ENCODE measurements at regions not wholly inside any gene's neighbourhood (a gene's known extent, or its start where the extent isn't known, plus 50 kb on each side); places are given as distances from the start of the nearest gene placed in this dataset.

GRCh38 chr4:8705161-8706145, 112.9 kb downstream of the CPZ start:
- DNase-seq, result no peak
- no peak for ATAC-seq
- intact Hi-C loops (cut with DNase I), result no loop called here

DNA sequence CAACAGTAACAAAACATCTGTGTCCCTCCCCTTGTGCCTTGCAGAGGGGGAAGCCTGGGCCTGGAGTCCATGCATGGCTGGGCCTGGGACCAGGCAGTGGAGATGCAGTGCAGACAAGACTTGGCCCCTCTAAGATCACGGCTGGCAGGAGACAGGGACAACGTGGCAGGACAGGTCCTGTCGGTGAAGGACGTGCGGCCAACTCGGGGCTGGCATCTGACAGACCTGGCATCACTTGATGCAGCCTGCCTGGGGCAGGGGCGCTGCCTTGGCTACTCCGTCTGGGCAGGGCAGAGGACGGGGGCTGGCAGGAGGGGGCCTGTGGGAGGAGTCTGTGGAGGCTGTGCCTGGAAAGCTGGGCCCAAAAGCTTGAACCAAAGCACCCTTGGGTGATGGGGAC, 112.1 kb downstream of the CPZ start:
- DNase-seq (no peak), ATAC-seq (no peak)
- intact Hi-C loops (cut with DNase I), result no loop called here

- ATAC-seq (no peak), DNase-seq (no peak)
- intact Hi-C loops (cut with DNase I), result no loop called here
These were observed 111.4 kb downstream of the CPZ start for GRCh38 chr4:8703857-8704495.

DNA sequence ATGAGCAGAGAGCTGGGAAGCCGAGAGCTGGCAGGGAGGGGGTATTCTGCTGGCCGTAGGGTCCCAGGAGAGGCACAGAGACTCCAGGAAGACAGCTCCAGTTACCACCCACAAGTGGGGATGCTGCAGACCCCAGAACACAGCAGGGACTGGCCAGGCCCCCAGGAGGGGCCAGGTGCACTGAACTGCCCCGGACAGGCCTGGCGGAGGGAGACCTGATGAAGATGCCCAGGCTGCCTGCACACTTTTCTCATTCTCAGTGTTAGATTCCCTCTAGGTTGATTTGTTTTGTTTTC, 110.8 kb downstream of the CPZ start:
- intact Hi-C loops (cut with DNase I), result no loop called here
- DNase-seq (no peak), ATAC-seq (no peak)

DNA sequence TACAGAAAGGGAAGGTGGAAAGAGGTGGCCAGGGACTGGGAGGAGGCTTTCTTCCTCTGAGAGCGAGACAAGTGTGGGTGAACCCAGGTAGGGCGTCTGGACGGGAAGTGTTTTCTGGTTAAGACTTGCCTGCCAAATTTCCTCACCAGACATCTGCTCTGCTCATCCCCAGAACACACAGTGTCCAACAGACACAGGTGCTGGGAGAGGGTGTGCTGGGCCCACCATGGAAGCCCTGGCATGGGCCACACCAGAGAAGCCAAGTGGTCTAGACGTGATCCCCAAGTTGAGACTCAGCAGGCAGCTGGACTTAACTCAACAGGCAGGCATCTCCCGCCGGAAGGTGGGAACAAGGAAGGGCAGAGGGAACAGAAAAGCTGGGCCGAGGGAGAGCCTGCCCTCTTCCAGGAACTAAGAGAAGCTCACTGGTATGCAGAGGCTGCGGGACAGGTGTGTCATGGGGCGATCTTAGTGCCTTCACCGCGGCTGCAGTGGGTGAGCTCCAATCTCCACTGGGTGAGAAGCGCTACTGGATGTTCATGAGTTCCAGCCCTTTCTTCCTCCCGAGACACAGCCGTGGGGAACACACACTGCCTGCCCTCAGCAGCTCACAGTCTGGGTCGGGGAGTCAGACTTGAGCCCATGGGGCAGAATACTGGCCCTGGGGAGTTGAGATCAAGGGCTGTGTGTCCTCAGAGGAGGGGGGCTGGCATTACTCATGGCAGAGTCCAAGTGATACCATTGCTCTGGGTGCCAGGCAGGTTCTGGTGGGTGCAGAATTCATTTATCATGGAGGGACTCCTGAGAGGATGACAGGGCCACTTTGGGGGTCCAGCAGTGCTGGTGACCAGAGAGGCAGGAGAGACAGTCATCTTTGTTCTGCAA, 110.2 kb downstream of the CPZ start:
- DNase-seq, result no peak
- intact Hi-C loops (cut with DNase I), result no loop called here
- no peak for ATAC-seq

DNA sequence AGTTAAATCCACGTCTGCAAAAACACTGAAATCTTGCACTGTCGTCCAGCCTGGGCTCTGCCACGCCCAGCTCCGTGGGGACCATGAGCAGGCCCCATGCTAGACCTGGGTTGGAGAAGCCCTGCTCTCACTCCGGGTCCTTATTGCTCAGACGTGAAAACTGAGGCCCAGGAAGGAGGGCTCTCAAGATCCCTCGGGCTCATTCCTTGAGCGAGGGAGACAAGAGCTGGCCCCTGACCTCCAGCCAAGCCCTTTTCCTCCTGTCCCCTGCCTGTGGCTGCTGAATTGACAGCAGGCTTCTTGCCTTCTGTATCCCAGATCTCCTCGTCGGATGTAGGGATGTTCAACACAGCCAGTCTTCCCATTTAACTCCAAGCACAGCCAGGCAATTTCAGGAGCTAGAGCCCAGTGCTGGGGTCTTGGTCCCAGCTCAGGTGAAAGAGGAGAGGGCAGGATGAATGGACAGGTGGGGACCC, 109.5 kb downstream of the CPZ start:
- intact Hi-C loops (cut with DNase I), result no loop called here
- ATAC-seq, result no peak
- no peak for DNase-seq

DNA sequence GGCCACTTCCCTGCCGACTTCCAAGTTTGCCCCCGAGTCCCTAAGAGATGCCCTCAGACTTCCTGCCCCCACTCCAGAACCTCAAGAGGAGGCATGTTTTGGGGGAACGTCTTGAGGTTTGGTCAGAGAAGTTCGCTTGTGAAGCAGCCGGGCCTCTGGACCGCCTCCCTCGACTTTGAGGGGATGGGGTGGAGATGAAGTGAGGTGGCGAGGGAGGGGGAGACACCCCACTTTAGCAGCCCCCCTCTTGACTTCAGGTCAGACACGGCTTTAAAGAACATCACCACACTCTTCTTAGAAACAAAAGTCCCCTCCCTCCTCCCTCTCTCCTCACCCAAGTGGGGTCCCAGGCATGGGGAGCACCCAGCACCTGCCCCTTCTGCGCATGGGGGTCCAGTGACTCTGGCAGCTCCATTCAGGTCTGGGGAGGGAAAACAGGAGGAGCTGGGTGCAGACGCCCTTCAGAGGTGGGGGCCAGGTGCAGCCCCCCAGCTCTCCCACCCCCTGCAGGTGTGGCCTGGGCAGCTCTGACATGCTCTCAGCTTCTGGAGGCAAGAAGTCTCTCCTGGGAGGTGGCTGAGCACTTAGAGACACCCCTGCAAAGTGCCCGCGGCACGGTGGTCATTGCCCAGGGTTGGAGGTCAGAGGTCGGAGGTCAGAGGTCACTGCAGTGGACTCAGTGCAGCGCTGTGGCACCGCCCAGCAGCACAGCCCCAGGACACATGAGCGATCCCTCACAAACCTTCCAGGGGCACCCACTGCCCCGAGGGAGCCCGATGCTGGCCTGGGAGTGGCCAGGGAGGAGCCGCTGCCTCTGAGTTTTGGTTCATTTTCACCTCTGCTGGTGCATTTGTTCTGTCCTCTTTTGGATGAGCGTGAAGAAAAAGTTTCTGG, 108.8 kb downstream of the CPZ start:
- intact Hi-C loops (cut with DNase I), result no loop called here
- DNase-seq (no peak), ATAC-seq (no peak)

DNA sequence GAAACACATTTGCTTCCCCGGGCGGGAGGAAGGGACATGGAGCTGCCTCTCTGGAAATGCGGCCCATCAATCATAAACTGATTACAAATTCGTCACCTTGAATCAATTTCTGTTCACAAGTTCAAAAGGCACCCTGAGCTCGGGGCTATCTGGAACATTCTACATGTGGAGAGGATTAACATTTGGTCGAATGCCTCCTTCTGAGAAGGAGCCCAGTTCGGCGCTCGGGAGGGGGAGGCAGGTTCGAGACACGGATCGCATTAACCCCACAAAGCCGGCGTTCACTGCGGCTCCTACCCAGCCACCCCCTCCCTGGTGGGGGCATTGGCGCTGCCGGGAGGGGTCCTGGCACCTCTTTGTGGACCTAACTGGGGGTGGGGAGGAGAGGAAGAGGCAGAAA, 108.0 kb downstream of the CPZ start:
- ATAC-seq, result no peak
- DNase-seq, result no peak
- intact Hi-C loops (cut with DNase I), result no loop called here

GRCh38 chr4:8699479-8700145, 107.0 kb downstream of the CPZ start:
- no peak for DNase-seq
- no peak for ATAC-seq
- intact Hi-C loops (cut with DNase I), result no loop called here

GRCh38 chr4:8699063-8699385, 106.5 kb downstream of the CPZ start:
- no peak for DNase-seq
- intact Hi-C loops (cut with DNase I), result no loop called here
- ATAC-seq, result no peak

DNA sequence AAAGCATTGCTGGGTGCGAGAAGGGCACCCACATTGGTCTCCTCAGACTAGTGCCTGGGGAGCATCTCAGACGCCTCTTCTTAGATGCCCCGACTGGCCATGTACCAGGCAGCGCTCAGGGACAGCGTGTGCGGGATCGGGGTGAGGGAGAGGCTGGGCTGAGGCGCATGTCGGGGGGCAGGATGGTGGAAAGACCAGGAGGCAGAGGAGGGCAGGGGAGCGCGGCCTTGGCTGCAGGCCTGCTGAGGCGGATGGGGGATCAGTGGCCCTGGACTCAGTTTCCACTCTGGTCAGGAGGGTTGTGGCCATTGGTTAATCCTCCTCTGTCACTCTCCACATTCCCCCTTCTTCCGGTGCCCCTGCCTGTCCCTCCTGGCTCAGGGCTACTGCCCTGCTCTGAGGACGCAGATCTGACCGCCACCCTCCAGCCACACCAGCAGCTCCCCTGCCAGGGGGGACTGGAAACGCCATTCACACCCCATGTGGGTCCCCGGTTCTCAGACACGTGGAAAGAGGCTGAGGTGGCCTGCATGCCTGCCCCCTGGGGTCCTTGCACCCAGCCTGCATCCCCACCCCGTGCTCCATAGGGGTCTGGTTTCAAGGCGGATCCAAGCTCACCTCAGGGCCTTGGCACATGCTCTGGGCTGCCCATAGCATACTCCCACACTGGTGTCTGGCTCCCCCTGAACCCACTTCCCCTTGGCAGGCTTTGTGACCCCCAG, 105.9 kb downstream of the CPZ start:
- intact Hi-C loops (cut with DNase I), result no loop called here
- no peak for DNase-seq
- no peak for ATAC-seq

DNA sequence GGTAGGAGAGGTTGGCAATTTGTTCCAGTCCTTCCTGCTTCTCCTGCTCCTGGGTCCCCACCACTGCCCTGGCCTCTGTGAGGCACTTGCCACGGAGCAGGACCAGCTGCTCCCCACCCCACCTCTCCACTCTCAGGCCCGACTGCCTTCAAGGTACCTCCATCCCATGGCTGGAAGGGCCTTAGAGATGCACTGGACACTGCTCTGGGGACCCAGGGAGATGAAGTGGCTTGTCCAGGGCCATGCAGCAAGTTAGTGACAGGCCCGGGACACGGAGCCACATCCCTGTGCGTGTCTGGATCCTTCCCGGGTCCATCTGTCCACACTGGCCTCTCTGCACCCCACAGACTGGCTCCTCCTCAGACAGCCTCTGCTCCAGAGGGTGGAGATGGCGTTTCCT, 105.3 kb downstream of the CPZ start:
- ATAC-seq, result no peak
- DNase-seq, result no peak
- intact Hi-C loops (cut with DNase I), result no loop called here

GRCh38 chr4:8696369-8697127, 104.0 kb downstream of the CPZ start:
- ATAC-seq (no peak), DNase-seq (no peak)
- intact Hi-C loops (cut with DNase I), result no loop called here

DNA sequence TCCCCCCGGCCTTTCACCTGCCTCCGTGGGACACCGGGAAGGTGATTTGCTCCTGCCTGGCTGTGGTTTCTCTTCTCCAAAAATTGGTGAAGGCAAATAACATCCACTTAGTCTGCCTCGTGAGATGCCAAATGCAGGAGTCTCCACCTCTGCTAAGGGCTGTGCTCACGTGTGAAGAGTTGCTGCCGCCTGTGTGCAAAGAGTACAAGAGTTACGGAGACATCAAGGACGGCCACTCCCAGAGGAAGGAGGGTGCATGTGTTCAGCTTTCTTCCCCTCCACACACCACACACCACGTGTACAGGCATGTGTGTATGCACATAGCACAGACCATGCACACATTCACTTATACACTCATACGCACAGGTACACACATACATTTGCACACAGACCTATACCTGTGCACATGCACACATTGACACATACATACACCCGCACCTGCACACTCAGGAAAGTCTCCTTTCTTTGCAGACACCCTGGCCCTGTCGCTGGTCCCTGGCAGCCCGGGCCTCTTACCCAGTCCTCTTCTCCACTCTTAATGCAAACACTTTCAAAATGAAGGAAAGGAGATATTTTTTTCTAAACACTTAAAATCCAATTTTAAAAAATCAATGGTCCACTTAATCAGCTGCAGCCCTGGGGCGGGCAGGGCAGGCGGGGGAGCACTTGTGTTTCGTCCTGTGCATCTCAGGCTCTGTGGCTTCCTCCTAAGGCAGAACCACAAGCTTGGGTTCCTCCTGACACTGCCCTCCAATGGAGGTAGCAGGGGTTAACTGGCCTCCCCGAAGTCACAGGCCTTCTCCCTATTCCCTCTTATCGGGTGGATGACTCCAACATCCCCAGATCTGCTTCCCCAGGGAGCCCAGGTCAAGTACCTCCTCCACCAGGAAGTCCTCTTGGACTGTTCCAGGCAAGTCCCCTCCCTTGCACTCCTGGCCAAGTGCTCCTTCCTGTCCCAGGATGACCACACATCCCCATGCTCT, 103.0 kb downstream of the CPZ start:
- intact Hi-C loops (cut with DNase I), result no loop called here
- no peak for DNase-seq

DNA sequence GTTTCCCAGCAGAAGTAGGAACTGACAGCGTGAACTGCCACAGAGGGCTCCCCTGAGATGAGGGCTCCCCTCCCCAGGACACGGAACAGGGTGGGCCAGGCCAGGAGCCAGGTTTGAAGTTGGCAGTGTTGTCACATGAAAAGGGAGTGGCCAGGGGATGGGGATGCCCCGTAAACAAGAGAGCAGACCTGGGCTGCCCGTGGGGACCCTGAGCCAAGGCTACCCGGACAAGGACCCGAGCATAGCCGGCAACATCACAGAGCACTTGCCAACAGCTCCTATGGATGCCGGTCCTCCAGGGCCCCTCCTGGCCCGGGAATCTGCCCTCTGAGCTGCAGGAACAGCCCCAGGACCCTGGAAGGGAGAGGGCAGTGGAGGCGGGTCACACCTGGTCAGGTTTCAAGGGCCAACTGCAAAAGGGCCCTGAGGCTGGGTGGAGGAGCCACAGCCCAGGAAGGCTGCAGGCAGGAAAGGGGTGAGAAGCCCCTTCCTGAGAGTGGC, 102.1 kb downstream of the CPZ start:
- ATAC-seq, result no peak
- intact Hi-C loops (cut with DNase I), result no loop called here
- no peak for DNase-seq

More for the DNA sequence above, 103.0 kb downstream of the CPZ start:
- no peak for ATAC-seq

DNA sequence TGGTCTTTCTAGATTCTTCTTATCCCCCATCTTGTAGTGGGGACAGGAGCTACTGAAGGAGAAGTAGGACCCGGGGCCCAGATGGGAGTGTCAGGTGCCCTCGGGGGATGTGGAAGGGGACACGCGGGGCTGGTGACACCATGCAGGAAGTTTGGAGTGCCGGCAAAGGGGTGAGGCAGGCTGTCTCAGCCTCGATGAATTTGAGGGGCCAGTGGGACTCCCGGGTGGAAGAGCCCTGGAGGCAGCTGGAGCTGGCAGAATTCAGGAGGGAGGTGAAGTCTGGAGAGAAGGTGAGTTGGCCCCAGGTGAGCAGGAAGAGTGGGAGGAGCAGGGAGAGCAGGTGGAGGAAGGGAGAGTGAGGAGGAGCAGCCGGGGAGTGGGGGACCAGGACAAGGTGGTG, 101.7 kb downstream of the CPZ start:
- ATAC-seq, result no peak
- DNase-seq, result no peak
- intact Hi-C loops (cut with DNase I), result no loop called here

All from left cardiac atrium (tissue), 4 donors.